SK-N-SH (cell line): ENCODE measurements at regions not wholly inside any gene's neighbourhood (a gene's known extent, or its start where the extent isn't known, plus 50 kb on each side); places are given as distances from the start of the nearest gene placed in this dataset.

Experiments
- CTCF ChIA-PET: fragments of 300-600, 350-600 bp; formaldehyde crosslinking; extraction: SDS; loops from one replicate; lab custom pipeline; 2021; lab: Yijun Ruan, JAX
- POLR2A ChIA-PET: fragments of 350-600 bp; sonication (Branson Sonifier 250); formaldehyde crosslinking; extraction: SDS; loops from one replicate; lab custom pipeline; 2020; ENCODE audit warnings: antibody characterized with exemption, inconsistent platforms; lab: Yijun Ruan, JAX
- DNase-seq: peaks from one replicate; pipeline ENCODE4 v3.0.0; 2012
- H2AFZ ChIP-seq: fragments of 200-600 bp; sonication (generic); 2 replicates; pipeline ENCODE4 v1.8.1; 2016; ENCODE audit warnings: antibody characterized with exemption, mild to moderate bottlenecking, low read depth
- H3F3A ChIP-seq: fragments of 200-600 bp; sonication (generic); replicated peaks from 2 replicates; pipeline ENCODE3; 2016; ENCODE audit warnings: antibody characterized with exemption, mild to moderate bottlenecking; ENCODE audit not compliant: insufficient read depth
- H3K27ac ChIP-seq, 2 experiments: fragments of 200-500 bp in 1 of 2; fragments of 200-600 bp in 1 of 2; sonication (Bioruptor generic) in 1 of 2; sonication (generic), shearing (Covaris generic) in 1 of 2; 2 replicates each; pipeline versions ENCODE4 v1.5.1 to v1.6.1; 2014 to 2016; ENCODE audit warnings: low read depth in 2 of 2, inconsistent platforms in 1 of 2, low read length in 1 of 2, mild to moderate bottlenecking in 1 of 2, mixed read lengths in 1 of 2
- H3K27me3 ChIP-seq: fragments of 200-600 bp; sonication (generic), shearing (Covaris generic); 2 replicates; pipeline ENCODE4 v1.6.1; 2016; ENCODE audit warnings: mixed run types; ENCODE audit not compliant: insufficient read depth
- H3K36me3 ChIP-seq, 2 experiments: fragments of 200-500 bp in 1 of 2; fragments of 200-600 bp in 1 of 2; sonication (Bioruptor generic) in 1 of 2; sonication (generic) in 1 of 2; replicated peaks in 1 of 2; 2 replicates each; pipeline versions ENCODE3 to v1.5.1; 2014 to 2016; ENCODE audit warnings: low read length in 1 of 2, mild to moderate bottlenecking in 1 of 2; ENCODE audit not compliant: insufficient read depth in 2 of 2, control insufficient read depth in 1 of 2
- H3K4me1 ChIP-seq, 2 experiments: fragments of 200-500 bp in 1 of 2; fragments of 200-600 bp in 1 of 2; sonication (Bioruptor generic) in 1 of 2; sonication (generic), shearing (Covaris generic) in 1 of 2; 2 replicates each; pipeline versions ENCODE4 v1.5.1 to v1.6.1; 2014 to 2016; ENCODE audit warnings: low read depth in 1 of 2, low read length in 1 of 2, mixed run types in 1 of 2; ENCODE audit not compliant: insufficient read depth in 2 of 2, control insufficient read depth in 1 of 2
- H3K4me2 ChIP-seq: fragments of 200-600 bp; sonication (generic), shearing (Covaris generic); 2 replicates; pipeline ENCODE4 v1.6.1; 2017; ENCODE audit warnings: mixed run types
- H3K4me3 ChIP-seq, 2 experiments: fragments of 200-500 bp in 1 of 2; fragments of 200-600 bp in 1 of 2; sonication (Bioruptor generic) in 1 of 2; sonication (generic), shearing (Covaris generic) in 1 of 2; 2 replicates each; pipeline versions ENCODE4 v1.5.1 to v1.8.1; 2014 to 2016; ENCODE audit warnings: low read depth in 2 of 2, inconsistent platforms in 1 of 2, low read length in 1 of 2, mild to moderate bottlenecking in 1 of 2, mixed read lengths in 1 of 2, moderate library complexity in 1 of 2
- H3K79me2 ChIP-seq: fragments of 200-600 bp; sonication (generic); 2 replicates; pipeline ENCODE4 v1.8.1; 2017; ENCODE audit warnings: mild to moderate bottlenecking; ENCODE audit not compliant: insufficient read depth
- H3K9ac ChIP-seq: fragments of 200-600 bp; sonication (generic); 2 replicates; pipeline ENCODE4 v1.6.1; 2017; ENCODE audit warnings: mixed run types
- H3K9me2 ChIP-seq: fragments of 200-600 bp; sonication (generic); 2 replicates; pipeline ENCODE4 v1.6.1; 2017; ENCODE audit warnings: mixed run types
- H3K9me3 ChIP-seq: fragments of 200-600 bp; sonication (generic); 2 replicates; pipeline ENCODE4 v1.6.1; 2017; ENCODE audit warnings: mixed run types, mild to moderate bottlenecking, moderate library complexity
- H4K20me1 ChIP-seq: fragments of 200-600 bp; sonication (generic); 2 replicates; pipeline ENCODE4 v1.6.1; 2017; ENCODE audit warnings: mild to moderate bottlenecking, mixed run types; ENCODE audit not compliant: insufficient read depth
- ELF1 ChIP-seq: IDR thresholded peaks from 2 replicates; pipeline ENCODE4 v1.4.0; 2012
- FOXM1 ChIP-seq: IDR thresholded peaks from 2 replicates; pipeline ENCODE4 v1.4.0; 2012; ENCODE audit warnings: low read depth, mild to moderate bottlenecking
- GATA2 ChIP-seq: sonication (generic); formaldehyde crosslinking; IDR thresholded peaks from 2 replicates; pipeline ENCODE4 v1.5.0; 2020; ENCODE audit warnings: mild to moderate bottlenecking, missing genetic modification reagents
- MEF2A ChIP-seq: IDR thresholded peaks from 2 replicates; pipeline ENCODE4 v1.4.0; 2012; ENCODE audit warnings: low read depth, borderline replicate concordance
- MXI1 ChIP-seq: IDR thresholded peaks from 2 replicates; pipeline ENCODE4 v1.6.1; 2012; ENCODE audit warnings: mild to moderate bottlenecking, low read depth, low read length, improper control_type of control experiment
- NFIC ChIP-seq: IDR thresholded peaks from 2 replicates; pipeline ENCODE4 v1.4.0; 2012; ENCODE audit warnings: borderline replicate concordance
- NRF1 ChIP-seq: IDR thresholded peaks from 2 replicates; pipeline ENCODE4 v1.6.1; 2012; ENCODE audit warnings: low read depth, mild to moderate bottlenecking, low read length
- RCOR1 ChIP-seq: fragments of 150-350 bp; IDR thresholded peaks from 2 replicates; pipeline ENCODE4 v1.6.1; 2017; ENCODE audit warnings: antibody characterized with exemption, low read length
- RFX5 ChIP-seq: IDR thresholded peaks from 2 replicates; pipeline ENCODE4 v1.6.1; 2012; ENCODE audit warnings: mild to moderate bottlenecking, improper control_type of control experiment, low read length
- RXRA ChIP-seq: IDR thresholded peaks from 2 replicates; pipeline ENCODE4 v1.4.0; 2012; ENCODE audit warnings: low read depth, mild to moderate bottlenecking, borderline replicate concordance
- SMC3 ChIP-seq: IDR thresholded peaks from 2 replicates; pipeline ENCODE4 v1.6.1; 2012; ENCODE audit warnings: low read depth, low read length, improper control_type of control experiment
- TAF1 ChIP-seq: IDR thresholded peaks from 2 replicates; pipeline ENCODE4 v1.6.1; 2012; ENCODE audit warnings: low read depth, mild to moderate bottlenecking, low read length, moderate library complexity, borderline replicate concordance
- TEAD4 ChIP-seq: IDR thresholded peaks from 2 replicates; pipeline ENCODE4 v1.4.0; 2012; ENCODE audit warnings: mild to moderate bottlenecking, borderline replicate concordance; ENCODE audit not compliant: insufficient read depth
- WGBS: methylation state at CpG from one replicate; pipeline ENCODE4 v1.1.6; 2017; ENCODE audit warnings: low lambda C conversion rate; 5-methylcytosine and 5-hydroxymethylcytosine counted together
- TF ChIP-seq, protein P1 (sequence below): fragments of 200-600 bp; sonication (generic); IDR thresholded peaks from 2 replicates; pipeline ENCODE4 v1.6.1; 2017; ENCODE audit warnings: antibody characterized with exemption, mild to moderate bottlenecking, moderate library complexity
- TF ChIP-seq, protein P2 (sequence below): IDR thresholded peaks from 2 replicates; pipeline ENCODE4 v1.6.1; 2012; ENCODE audit warnings: mild to moderate bottlenecking, low read depth, low read length, moderate library complexity
- TF ChIP-seq, protein P3 (sequence below): fragments of 150-350 bp; IDR thresholded peaks from 2 replicates; pipeline ENCODE4 v1.6.1; 2017; ENCODE audit warnings: antibody characterized with exemption, low read length, low read depth, borderline replicate concordance

DNA sequence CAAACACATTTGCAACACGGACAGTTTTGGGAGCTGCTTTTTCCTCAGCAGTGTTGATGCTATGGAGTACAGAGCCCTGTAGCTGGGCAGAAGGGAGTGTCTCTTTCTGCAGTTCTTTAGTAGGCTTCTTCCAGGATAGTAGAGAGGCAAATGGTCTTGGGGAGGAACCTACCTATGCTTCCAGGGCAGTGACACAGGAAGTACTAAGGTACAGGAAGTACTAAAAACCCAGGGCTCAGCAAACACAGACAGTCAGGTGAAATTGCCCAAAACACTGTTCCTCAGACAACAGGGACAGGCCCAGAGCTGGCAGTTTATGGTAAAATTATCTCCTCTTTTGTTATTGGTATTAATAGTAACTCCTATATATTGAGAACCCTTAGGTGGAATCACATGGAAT is 217.6 kb downstream of the TTC8 start (continued):
- TF ChIP-seq, protein P1, sequence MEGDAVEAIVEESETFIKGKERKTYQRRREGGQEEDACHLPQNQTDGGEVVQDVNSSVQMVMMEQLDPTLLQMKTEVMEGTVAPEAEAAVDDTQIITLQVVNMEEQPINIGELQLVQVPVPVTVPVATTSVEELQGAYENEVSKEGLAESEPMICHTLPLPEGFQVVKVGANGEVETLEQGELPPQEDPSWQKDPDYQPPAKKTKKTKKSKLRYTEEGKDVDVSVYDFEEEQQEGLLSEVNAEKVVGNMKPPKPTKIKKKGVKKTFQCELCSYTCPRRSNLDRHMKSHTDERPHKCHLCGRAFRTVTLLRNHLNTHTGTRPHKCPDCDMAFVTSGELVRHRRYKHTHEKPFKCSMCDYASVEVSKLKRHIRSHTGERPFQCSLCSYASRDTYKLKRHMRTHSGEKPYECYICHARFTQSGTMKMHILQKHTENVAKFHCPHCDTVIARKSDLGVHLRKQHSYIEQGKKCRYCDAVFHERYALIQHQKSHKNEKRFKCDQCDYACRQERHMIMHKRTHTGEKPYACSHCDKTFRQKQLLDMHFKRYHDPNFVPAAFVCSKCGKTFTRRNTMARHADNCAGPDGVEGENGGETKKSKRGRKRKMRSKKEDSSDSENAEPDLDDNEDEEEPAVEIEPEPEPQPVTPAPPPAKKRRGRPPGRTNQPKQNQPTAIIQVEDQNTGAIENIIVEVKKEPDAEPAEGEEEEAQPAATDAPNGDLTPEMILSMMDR: no peak
- TF ChIP-seq RCOR1: no peak
- no peak for TF ChIP-seq MEF2A
- no peak for TF ChIP-seq GATA2 (CRISPR knock-in tag)
- TF ChIP-seq SMC3: no peak
- no peak for TF ChIP-seq RFX5
- no peak for TF ChIP-seq NRF1
- no peak for TF ChIP-seq TAF1
- TF ChIP-seq RXRA: no peak
- TF ChIP-seq, protein P2, sequence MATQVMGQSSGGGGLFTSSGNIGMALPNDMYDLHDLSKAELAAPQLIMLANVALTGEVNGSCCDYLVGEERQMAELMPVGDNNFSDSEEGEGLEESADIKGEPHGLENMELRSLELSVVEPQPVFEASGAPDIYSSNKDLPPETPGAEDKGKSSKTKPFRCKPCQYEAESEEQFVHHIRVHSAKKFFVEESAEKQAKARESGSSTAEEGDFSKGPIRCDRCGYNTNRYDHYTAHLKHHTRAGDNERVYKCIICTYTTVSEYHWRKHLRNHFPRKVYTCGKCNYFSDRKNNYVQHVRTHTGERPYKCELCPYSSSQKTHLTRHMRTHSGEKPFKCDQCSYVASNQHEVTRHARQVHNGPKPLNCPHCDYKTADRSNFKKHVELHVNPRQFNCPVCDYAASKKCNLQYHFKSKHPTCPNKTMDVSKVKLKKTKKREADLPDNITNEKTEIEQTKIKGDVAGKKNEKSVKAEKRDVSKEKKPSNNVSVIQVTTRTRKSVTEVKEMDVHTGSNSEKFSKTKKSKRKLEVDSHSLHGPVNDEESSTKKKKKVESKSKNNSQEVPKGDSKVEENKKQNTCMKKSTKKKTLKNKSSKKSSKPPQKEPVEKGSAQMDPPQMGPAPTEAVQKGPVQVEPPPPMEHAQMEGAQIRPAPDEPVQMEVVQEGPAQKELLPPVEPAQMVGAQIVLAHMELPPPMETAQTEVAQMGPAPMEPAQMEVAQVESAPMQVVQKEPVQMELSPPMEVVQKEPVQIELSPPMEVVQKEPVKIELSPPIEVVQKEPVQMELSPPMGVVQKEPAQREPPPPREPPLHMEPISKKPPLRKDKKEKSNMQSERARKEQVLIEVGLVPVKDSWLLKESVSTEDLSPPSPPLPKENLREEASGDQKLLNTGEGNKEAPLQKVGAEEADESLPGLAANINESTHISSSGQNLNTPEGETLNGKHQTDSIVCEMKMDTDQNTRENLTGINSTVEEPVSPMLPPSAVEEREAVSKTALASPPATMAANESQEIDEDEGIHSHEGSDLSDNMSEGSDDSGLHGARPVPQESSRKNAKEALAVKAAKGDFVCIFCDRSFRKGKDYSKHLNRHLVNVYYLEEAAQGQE: no peak
- no peak for TF ChIP-seq FOXM1

GRCh38 chr14:89053303-89053702 is 228.9 kb downstream of the TTC8 start:
- H3K4me3 ChIP-seq: no peak overlapping the region
- TF ChIP-seq TEAD4 (no peak), ELF1 (no peak), MXI1 (no peak), NFIC (no peak), MEF2A (no peak)
- TF ChIP-seq, protein P3, sequence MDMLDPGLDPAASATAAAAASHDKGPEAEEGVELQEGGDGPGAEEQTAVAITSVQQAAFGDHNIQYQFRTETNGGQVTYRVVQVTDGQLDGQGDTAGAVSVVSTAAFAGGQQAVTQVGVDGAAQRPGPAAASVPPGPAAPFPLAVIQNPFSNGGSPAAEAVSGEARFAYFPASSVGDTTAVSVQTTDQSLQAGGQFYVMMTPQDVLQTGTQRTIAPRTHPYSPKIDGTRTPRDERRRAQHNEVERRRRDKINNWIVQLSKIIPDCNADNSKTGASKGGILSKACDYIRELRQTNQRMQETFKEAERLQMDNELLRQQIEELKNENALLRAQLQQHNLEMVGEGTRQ: no peak
- ChIA-PET CTCF (interaction anchor here (2.2 kb wide), 1 partner anchor 12 kb away, joined by 6 read pairs; no protein-coding TSS in a partner anchor), POLR2A (no interaction called here)
- H2AFZ ChIP-seq: no peak overlapping the region
- WGBS: 53% methylated on average over 5 of the region's 5 CpGs
- peaks cover 0 to 3% of the 10 kb centered on the region in 2 experiments for H3K36me3 ChIP-seq
- H3F3A ChIP-seq: no peaks in the 10 kb centered on the region
- no peaks in the 10 kb centered on the region for H3K9me2 ChIP-seq
- H3K9ac ChIP-seq: no peak overlapping the region
- no peak for DNase-seq
- no peaks in the 10 kb centered on the region for H3K27me3 ChIP-seq
- no peak overlapping the region for H3K27ac ChIP-seq
- no peak overlapping the region for H3K4me2 ChIP-seq
- no peaks in the 10 kb centered on the region for H4K20me1 ChIP-seq
- no peaks in the 10 kb centered on the region for H3K9me3 ChIP-seq
- H3K79me2 ChIP-seq: no peaks in the 10 kb centered on the region
- H3K4me1 ChIP-seq: no peaks in the 10 kb centered on the region
